ENCODE measurements at regions not wholly inside any gene's neighbourhood (a gene's known extent, or its start where the extent isn't known, plus 50 kb on each side); places are given as distances from the start of the nearest gene placed in this dataset.

- TF ChIP-seq ZBTB10 (CRISPR knock-in tag; IDR thresholded peaks at IDR 0.05; ENCODE audit: borderline replicate concordance) (no peak), NFE2L2 (IDR thresholded peaks at IDR 0.05; ENCODE audit: low read length) (no peak), DRAP1 (CRISPR knock-in tag; IDR thresholded peaks at IDR 0.05) (no peak), RBM22 (optimal IDR thresholded peaks at IDR 0.05; ENCODE audit: low read length) (no peak), ZNF383 (CRISPR knock-in tag; IDR thresholded peaks at IDR 0.05; ENCODE audit: borderline replicate concordance) (no peak), PCBP1 (IDR thresholded peaks at IDR 0.05; ENCODE audit: borderline replicate concordance, low read depth, low read length) (no peak), SMAD1 (CRISPR knock-in tag; IDR thresholded peaks at IDR 0.05; ENCODE audit: borderline replicate concordance, low read depth) (no peak), PITX1 (CRISPR knock-in tag; IDR thresholded peaks at IDR 0.05) (no peak), NR2C2 (CRISPR knock-in tag; IDR thresholded peaks at IDR 0.05; ENCODE audit: borderline replicate concordance) (peak; percentile 39; the same call in 1 of the 2 replicates), FIP1L1 (IDR thresholded peaks at IDR 0.05; ENCODE audit: borderline replicate concordance, insufficient read depth, low read depth, low read length) (no peak), ZMYM3 (CRISPR knock-in tag; IDR thresholded peaks at IDR 0.05) (no peak), ZNF296 (CRISPR knock-in tag; conservative IDR thresholded peaks at IDR 0.05) (no peak), GMEB2 (CRISPR knock-in tag; IDR thresholded peaks at IDR 0.05; ENCODE audit: low read depth) (no peak), MLLT10 (CRISPR knock-in tag; IDR thresholded peaks at IDR 0.05) (no peak), ZFP41 (CRISPR knock-in tag; IDR thresholded peaks at IDR 0.05; ENCODE audit: borderline replicate concordance) (no peak), TEAD3 (CRISPR knock-in tag; optimal IDR thresholded peaks at IDR 0.05; ENCODE audit: borderline replicate concordance) (peak; percentile 41), ZKSCAN8 (CRISPR knock-in tag; IDR thresholded peaks at IDR 0.05; ENCODE audit: borderline replicate concordance) (no peak), ZNF292 (CRISPR knock-in tag; IDR thresholded peaks at IDR 0.05; ENCODE audit: borderline replicate concordance, low read depth) (no peak), ZNF460 (CRISPR knock-in tag; IDR thresholded peaks at IDR 0.05; ENCODE audit: borderline replicate concordance) (no peak), RARA (CRISPR knock-in tag; IDR thresholded peaks at IDR 0.05) (peak; percentile 44; the same call in 1 of the 2 replicates), ZNF337 (CRISPR knock-in tag; IDR thresholded peaks at IDR 0.05; ENCODE audit: borderline replicate concordance, low read depth) (no peak), ZNF598 (CRISPR knock-in tag; IDR thresholded peaks at IDR 0.05; ENCODE audit: borderline replicate concordance) (no peak), GMEB1 (CRISPR knock-in tag; IDR thresholded peaks at IDR 0.05; ENCODE audit: borderline replicate concordance) (0 out of 2 replicates have a peak, but pooled peaks have one; percentile 19), SNAPC2 (CRISPR knock-in tag; IDR thresholded peaks at IDR 0.05) (no peak)
These were observed 171.0 kb upstream of the FREM1 start (continued) for GRCh38 chr9:15081021-15081753.

Measured in HepG2 (cell line).